Neuronal stem cell (in vitro differentiated cells): ENCODE measurements at regions not wholly inside any gene's neighbourhood (a gene's known extent, or its start where the extent isn't known, plus 50 kb on each side); places are given as distances from the start of the nearest gene placed in this dataset.

Experiments
- DNase-seq: peaks from one replicate; pipeline ENCODE4 v3.0.0-alpha.2; 2013; ENCODE audit warnings: low spot score
- H2AFZ ChIP-seq: one replicate; pipeline ENCODE4 v1.6.1; 2013; ENCODE audit warnings: mild to moderate bottlenecking, low read length, inconsistent platforms
- H2AK5ac ChIP-seq: 2 replicates; pipeline ENCODE4 v1.6.1; 2013; ENCODE audit warnings: low read depth, mild to moderate bottlenecking, inconsistent platforms, low read length, moderate library complexity, mixed read lengths
- H2BK120ac ChIP-seq: 2 replicates; pipeline ENCODE4 v1.6.1; 2013; ENCODE audit warnings: low read depth, mild to moderate bottlenecking, inconsistent platforms, low read length, moderate library complexity, mixed read lengths
- H2BK12ac ChIP-seq: one replicate; pipeline ENCODE4 v1.6.1; 2013; ENCODE audit warnings: low read length, inconsistent platforms
- H2BK15ac ChIP-seq: 2 replicates; pipeline ENCODE4 v1.6.1; 2013; ENCODE audit warnings: mild to moderate bottlenecking, low read length, inconsistent platforms, mixed read lengths
- H2BK5ac ChIP-seq: one replicate; pipeline ENCODE4 v1.6.1; 2013; ENCODE audit warnings: inconsistent platforms, mild to moderate bottlenecking, low read length, moderate library complexity
- H3K14ac ChIP-seq: one replicate; pipeline ENCODE4 v1.6.1; 2013; ENCODE audit warnings: low read length, inconsistent platforms
- H3K18ac ChIP-seq: 2 replicates; pipeline ENCODE4 v1.6.1; 2013; ENCODE audit warnings: low read length, inconsistent platforms
- H3K23ac ChIP-seq: 2 replicates; pipeline ENCODE4 v1.6.1; 2013; ENCODE audit warnings: low read depth, mild to moderate bottlenecking, mixed read lengths, low read length, inconsistent platforms; ENCODE audit not compliant: poor library complexity
- H3K27ac ChIP-seq: replicated peaks from 3 replicates; pipeline ENCODE4 v1.5.1; 2013; ENCODE audit warnings: low read length, inconsistent platforms
- H3K27me3 ChIP-seq, 3 experiments: 2 replicates each; pipeline ENCODE4 v1.6.1; 2013; ENCODE audit warnings: low read length in 3 of 3, mild to moderate bottlenecking in 2 of 3, inconsistent platforms in 1 of 3, low read depth in 1 of 3, mixed read lengths in 1 of 3, moderate library complexity in 1 of 3; ENCODE audit not compliant: control insufficient read depth in 3 of 3, insufficient read depth in 3 of 3
- H3K36me3 ChIP-seq, 2 donors: replicated peaks in 1 of 2; 2 replicates each; pipeline ENCODE4 v1.6.1; 2013; ENCODE audit warnings: low read length in 2 of 2; ENCODE audit not compliant: control insufficient read depth in 2 of 2, insufficient read depth in 2 of 2
- H3K4ac ChIP-seq: 2 replicates; pipeline ENCODE4 v1.6.1; 2013; ENCODE audit warnings: inconsistent platforms, mild to moderate bottlenecking, low read length, moderate library complexity
- H3K4me1 ChIP-seq, 2 donors: 1 replicate in 1 of 2; 2 replicates in 1 of 2; pipeline ENCODE4 v1.6.1; 2013; ENCODE audit warnings: low read length in 2 of 2, low read depth in 1 of 2; ENCODE audit not compliant: control insufficient read depth in 2 of 2, insufficient read depth in 1 of 2
- H3K4me2 ChIP-seq: one replicate; pipeline ENCODE4 v1.6.1; 2013; ENCODE audit warnings: mild to moderate bottlenecking, low read length, inconsistent platforms; ENCODE audit not compliant: insufficient read depth, poor library complexity, severe bottlenecking
- H3K4me3 ChIP-seq, 2 donors: 2 replicates each; pipeline ENCODE4 v1.5.1; 2013; ENCODE audit warnings: low read length in 2 of 2, mild to moderate bottlenecking in 2 of 2, inconsistent platforms in 1 of 2, moderate library complexity in 1 of 2
- H3K79me1 ChIP-seq: one replicate; pipeline ENCODE4 v1.6.1; 2013; ENCODE audit warnings: low read depth, mild to moderate bottlenecking, inconsistent platforms, low read length, moderate library complexity
- H3K9ac ChIP-seq: one replicate; pipeline ENCODE4 v1.6.1; 2013; ENCODE audit warnings: mild to moderate bottlenecking, low read depth, low read length, inconsistent platforms; ENCODE audit not compliant: poor library complexity
- H3K9me3 ChIP-seq, 2 donors: replicated peaks in 1 of 2; 2 replicates each; pipeline versions ENCODE3 to v1.6.1; 2013; ENCODE audit warnings: low read length in 2 of 2, mild to moderate bottlenecking in 2 of 2, inconsistent platforms in 1 of 2, low read depth in 1 of 2, mixed read lengths in 1 of 2, moderate library complexity in 1 of 2; ENCODE audit not compliant: control insufficient read depth in 2 of 2, insufficient read depth in 1 of 2
- H4K8ac ChIP-seq: one replicate; pipeline ENCODE4 v1.6.1; 2013; ENCODE audit warnings: low read depth, mild to moderate bottlenecking, inconsistent platforms, low read length, moderate library complexity
- H4K91ac ChIP-seq: one replicate; pipeline ENCODE4 v1.6.1; 2013; ENCODE audit warnings: low read length, low read depth, mild to moderate bottlenecking, inconsistent platforms; ENCODE audit not compliant: poor library complexity
- WGBS, 2 donors: extraction: QIAGEN DNeasy Blood & Tissue Kit; methylation state at CpG; one replicate each; pipeline ENCODE4 v1.1.7; 2013; ENCODE audit warnings: missing lambda C conversion rate in 2 of 2, mixed read lengths in 1 of 2; ENCODE audit not compliant: insufficient read length in 2 of 2, insufficient replicate concordance in 1 of 2; ENCODE audit errors: extremely low coverage in 2 of 2; 5-methylcytosine and 5-hydroxymethylcytosine counted together

DNA sequence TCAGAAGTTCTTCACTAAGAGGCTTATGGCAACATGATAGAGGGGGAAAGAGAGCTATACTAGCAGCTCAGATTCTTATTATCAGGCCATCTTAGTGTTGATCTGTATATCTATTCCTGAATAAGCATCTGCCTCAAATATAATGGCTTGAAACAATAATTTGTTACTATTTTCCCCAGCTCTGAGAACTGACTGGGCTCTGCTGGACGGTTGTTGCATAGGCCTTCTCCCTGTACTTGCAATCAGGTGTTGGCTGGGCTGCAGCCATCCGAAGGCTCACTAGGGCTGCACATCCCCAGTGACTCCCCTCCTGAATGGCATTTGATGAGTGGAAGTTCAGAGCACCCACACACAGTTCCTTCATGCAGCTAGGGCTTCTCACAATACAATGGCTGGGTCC is 116.0 kb downstream of the PROX1 start:
- Histone ChIP-seq H2AFZ (no peak overlapping the region), H4K91ac (no peak overlapping the region), H2BK5ac (no peak overlapping the region), H3K27me3 (no peaks in the 10 kb centered on the region), H3K9me3 (peaks cover 0 to 5% of the 10 kb centered on the region in 2 donors), H3K27ac (no peak overlapping the region), H3K9ac (no peak overlapping the region), H4K8ac (no peak overlapping the region), H3K4me1 (peaks cover 4 to 5% of the 10 kb centered on the region in 2 donors), H3K18ac (no peak overlapping the region), H3K4me2 (no peak overlapping the region), H2BK12ac (no peak overlapping the region), H2BK15ac (no peak overlapping the region), H3K36me3 (no peaks in the 10 kb centered on the region), H2AK5ac (no peak overlapping the region), H3K4me3 (peak overlapping the region in 1 of 2 donors; percentile 14), H3K23ac (no peak overlapping the region), H3K4ac (no peak overlapping the region), H3K79me1 (no peaks in the 10 kb centered on the region), H2BK120ac (no peak overlapping the region), H3K14ac (no peak overlapping the region)
- no CpG with 5 or more reads among the region's 2 CpGs for WGBS, 2 donors
- no peak for DNase-seq

GRCh38 chr1:214106375-214106774 is 118.6 kb downstream of the PROX1 start:
- Histone ChIP-seq H3K18ac (no peak overlapping the region), H3K23ac (no peak overlapping the region), H2AK5ac (no peak overlapping the region), H2BK15ac (no peak overlapping the region), H4K91ac (no peak overlapping the region), H2BK5ac (no peak overlapping the region), H2BK12ac (no peak overlapping the region), H3K4me2 (no peak overlapping the region), H2AFZ (no peak overlapping the region), H3K4me3 (no peak overlapping the region), H2BK120ac (no peak overlapping the region), H3K27me3 (peaks cover 0 to 2% (median 0%) of the 10 kb centered on the region in 3 experiments), H4K8ac (no peak overlapping the region), H3K9ac (no peak overlapping the region), H3K14ac (no peak overlapping the region), H3K4ac (no peak overlapping the region), H3K4me1 (peaks cover 4 to 5% of the 10 kb centered on the region in 2 donors), H3K9me3 (peaks cover 0 to 5% of the 10 kb centered on the region in 2 donors), H3K79me1 (no peaks in the 10 kb centered on the region), H3K27ac (no peak overlapping the region), H3K36me3 (no peaks in the 10 kb centered on the region)
- DNase-seq = no peak
- no CpG with 5 or more reads among the region's 9 CpGs for WGBS, 2 donors

DNA sequence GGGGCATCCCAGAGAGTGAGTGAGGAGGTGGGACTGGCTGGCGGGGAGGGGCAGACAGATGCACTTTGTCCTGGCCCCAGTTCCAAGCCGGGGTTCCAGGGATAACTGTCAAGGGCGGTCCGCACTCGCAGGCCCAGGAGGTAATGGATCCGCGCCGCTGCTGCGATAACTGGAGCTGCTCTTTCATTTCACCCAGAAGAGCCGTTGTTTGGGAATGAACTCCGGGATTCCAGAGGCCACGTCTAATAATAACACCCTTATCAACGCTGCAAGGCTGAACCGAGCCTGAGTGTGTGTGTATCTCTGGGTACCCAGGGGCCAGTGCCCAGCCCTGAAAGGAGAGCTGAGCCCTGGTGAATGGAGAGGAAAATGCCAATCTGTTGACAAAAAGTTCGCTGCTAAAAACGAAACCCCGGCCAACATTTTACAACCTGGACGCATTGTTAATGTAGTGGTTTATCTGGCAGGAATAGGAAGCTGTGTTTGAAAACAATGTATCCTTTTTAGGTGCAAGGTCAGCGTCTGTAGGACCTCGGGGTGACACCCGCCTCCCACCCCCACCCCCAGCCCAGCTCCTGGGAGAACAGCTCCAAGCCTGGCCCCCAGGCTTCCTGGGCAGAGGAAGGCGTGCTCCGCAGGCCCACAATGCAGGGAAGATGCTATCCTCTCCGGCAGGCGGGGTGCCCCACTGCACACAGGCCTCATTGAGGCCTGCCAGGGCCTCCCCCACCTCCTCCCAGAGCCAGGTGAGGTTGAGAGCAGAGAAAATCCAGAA is 119.7 kb downstream of the PROX1 start:
- Histone ChIP-seq H3K4me2 (no peak overlapping the region), H2BK5ac (no peak overlapping the region), H4K8ac (no peak overlapping the region), H3K9ac (no peak overlapping the region), H2BK12ac (no peak overlapping the region), H3K27ac (no peak overlapping the region), H2BK120ac (no peak overlapping the region), H2AFZ (no peak overlapping the region), H3K27me3 (peaks cover 0 to 2% (median 0%) of the 10 kb centered on the region in 3 experiments), H3K4me1 (peaks cover 4 to 5% of the 10 kb centered on the region in 2 donors), H3K23ac (no peak overlapping the region), H3K9me3 (peaks cover 0 to 5% of the 10 kb centered on the region in 2 donors), H3K4ac (no peak overlapping the region), H3K36me3 (no peaks in the 10 kb centered on the region), H3K18ac (peak overlapping the region; percentile 53), H2AK5ac (no peak overlapping the region), H4K91ac (no peak overlapping the region), H2BK15ac (no peak overlapping the region), H3K79me1 (no peaks in the 10 kb centered on the region), H3K14ac (no peak overlapping the region), H3K4me3 (no peak overlapping the region)
- WGBS, 2 donors = no CpG with 5 or more reads among the region's 25 CpGs
- no peak for DNase-seq

- no peak overlapping the region for H2BK120ac ChIP-seq
- H3K14ac ChIP-seq = no peak overlapping the region
- no peak overlapping the region for H3K4ac ChIP-seq
- H2AFZ ChIP-seq = no peak overlapping the region
- H3K4me1 ChIP-seq = peaks cover 3 to 5% of the 10 kb centered on the region in 2 donors
- H4K8ac ChIP-seq = no peak overlapping the region
- no peak overlapping the region for H4K91ac ChIP-seq
- no peak overlapping the region for H2BK12ac ChIP-seq
- H3K18ac ChIP-seq = peak overlapping the region; percentile 53
- H2BK5ac ChIP-seq = no peak overlapping the region
- H3K4me3 ChIP-seq = no peak overlapping the region
- H3K4me2 ChIP-seq = no peak overlapping the region
- no peak overlapping the region for H3K23ac ChIP-seq
- no CpG with 5 or more reads among the region's 1 CpG for WGBS, 2 donors
- H3K9ac ChIP-seq = no peak overlapping the region
- H3K79me1 ChIP-seq = no peaks in the 10 kb centered on the region
- DNase-seq = no peak
- no peaks in the 10 kb centered on the region for H3K36me3 ChIP-seq
- no peak overlapping the region for H3K27ac ChIP-seq
- H2BK15ac ChIP-seq = no peak overlapping the region
- peaks cover 0 to 2% (median 0%) of the 10 kb centered on the region in 3 experiments for H3K27me3 ChIP-seq
- peaks cover 0 to 5% of the 10 kb centered on the region in 2 donors for H3K9me3 ChIP-seq
- H2AK5ac ChIP-seq = no peak overlapping the region
Measured at GRCh38 chr1:214108097-214108446, 120.3 kb downstream of the PROX1 start.
